HL-60 (cell line): ENCODE measurements at regions not wholly inside any gene's neighbourhood (a gene's known extent, or its start where the extent isn't known, plus 50 kb on each side); places are given as distances from the start of the nearest gene placed in this dataset.

Experiments
- CTCF ChIP-seq: IDR thresholded peaks from one replicate; pipeline ENCODE4 v1.5.1; 2011; ENCODE audit warnings: low read length, control low read depth, inconsistent platforms; ENCODE audit not compliant: insufficient read depth
- GABPA ChIP-seq: IDR thresholded peaks from 2 replicates; pipeline ENCODE4 v1.6.1; 2012; ENCODE audit warnings: low read depth

GRCh38 chr4:55018978-55019377 is 106.4 kb downstream of the KDR start:
- TF ChIP-seq CTCF: no peak
- no peak for TF ChIP-seq GABPA
